Kidney (tissue), 13 donors: ENCODE measurements at regions not wholly inside any gene's neighbourhood (a gene's known extent, or its start where the extent isn't known, plus 50 kb on each side); places are given as distances from the start of the nearest gene placed in this dataset.

Experiments
- DNase-seq, 5 donors: peaks; one replicate each; pipeline ENCODE4 v3.0.0-alpha.2; 2013 to 2020
- FAIRE-seq: peaks from 2 replicates; lab custom pipeline; 2012; peaks lifted over from hg19 to GRCh38; lab: Jason Lieb, UNC
- H3K27ac ChIP-seq, 2 donors: one replicate each; pipeline ENCODE4 v1.7.0; 2013; ENCODE audit warnings: low read depth in 2 of 2, low read length in 2 of 2, inconsistent platforms in 1 of 2
- H3K27me3 ChIP-seq: one replicate; pipeline ENCODE4 v1.7.1; 2013; ENCODE audit warnings: low read length, inconsistent platforms; ENCODE audit not compliant: control insufficient read depth, insufficient read depth
- H3K36me3 ChIP-seq, 3 donors: one replicate each; pipeline versions ENCODE4 v1.7.0 to v1.7.1; 2013; ENCODE audit warnings: low read length in 3 of 3, control low read depth in 1 of 3, inconsistent platforms in 1 of 3; ENCODE audit not compliant: insufficient read depth in 3 of 3, control insufficient read depth in 2 of 3
- H3K4me1 ChIP-seq, 3 donors: one replicate each; pipeline versions ENCODE4 v1.7.0 to v1.7.1; 2013; ENCODE audit warnings: low read length in 3 of 3, inconsistent platforms in 1 of 3, low read depth in 1 of 3; ENCODE audit not compliant: control insufficient read depth in 2 of 3, insufficient read depth in 2 of 3
- H3K4me3 ChIP-seq, 3 donors: one replicate each; pipeline versions ENCODE4 v1.7.0 to v1.8.1; 2013; ENCODE audit warnings: low read length in 3 of 3, control low read depth in 1 of 3, inconsistent platforms in 1 of 3
- H3K9ac ChIP-seq, 3 donors: one replicate each; pipeline versions ENCODE4 v1.7.0 to v1.7.1; 2013; ENCODE audit warnings: low read length in 3 of 3, control low read depth in 1 of 3, inconsistent platforms in 1 of 3
- H3K9me3 ChIP-seq, 3 donors: one replicate each; pipeline versions ENCODE4 v1.7.0 to v1.7.1; 2013; ENCODE audit warnings: low read length in 3 of 3, control low read depth in 1 of 3, inconsistent platforms in 1 of 3; ENCODE audit not compliant: control insufficient read depth in 2 of 3, insufficient read depth in 1 of 3
- intact Hi-C: fragments of 100-400 bp; cut with DNase I; formaldehyde crosslinking; loops from one replicate; pipeline ENCODE4 v1.11.1; 2022
- TF ChIP-seq, protein P1 (sequence below): IDR thresholded peaks from 3 replicates; pipeline ENCODE4 v1.5.1; 2012; ENCODE audit warnings: mild to moderate bottlenecking, moderate library complexity, borderline replicate concordance; ENCODE audit not compliant: insufficient read depth; ENCODE audit errors: extremely low read depth
- donor health status: control.
- donor health status: control.
- donor health status: control.
- donor health status: control.
- donor health status: control.
- donor health status: DM: yes; HTN: yes; CAD: no.
- donor health status: Normal renal cell carcinoma (clear cell type).

DNA sequence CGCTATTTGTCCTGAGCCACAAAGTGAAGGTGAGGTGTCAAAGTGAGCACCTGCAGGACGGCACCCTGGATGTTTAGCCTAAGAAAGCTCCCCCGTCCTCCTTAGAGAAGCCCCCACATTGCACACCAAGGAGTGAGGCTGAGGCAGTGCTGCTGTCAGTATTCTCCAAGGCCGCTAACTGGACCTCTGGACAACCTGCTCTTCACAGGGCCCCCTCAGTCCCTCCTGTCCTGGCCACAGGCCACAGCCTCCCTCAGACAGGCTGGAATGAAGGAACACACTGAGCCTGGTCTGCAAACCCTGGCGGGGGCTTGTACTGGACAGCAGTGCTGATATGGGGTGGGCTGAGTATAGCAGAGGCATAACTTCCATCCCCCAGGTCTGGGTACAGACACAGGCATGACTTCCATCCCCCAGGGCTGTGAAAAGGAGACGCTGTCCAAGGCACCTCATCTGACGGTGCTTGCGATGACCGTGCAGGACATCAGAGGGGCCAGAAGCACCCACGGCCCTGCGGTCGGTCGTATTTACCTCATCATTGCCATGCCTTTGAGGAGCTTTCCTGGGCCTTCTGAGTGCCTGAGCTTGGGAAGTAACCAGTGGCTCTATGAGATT is 82.4 kb upstream of the DIO3 start:
- Histone ChIP-seq H3K27ac (no peak overlapping the region), H3K4me3 (no peak overlapping the region), H3K4me1 (no peaks in the 10 kb centered on the region), H3K27me3 (no peaks in the 10 kb centered on the region), H3K9ac (no peak overlapping the region), H3K9me3 (peaks cover 0 to 8% (median 0%) of the 10 kb centered on the region in 3 donors), H3K36me3 (no peaks in the 10 kb centered on the region)
- FAIRE-seq (no peak), DNase-seq (peak in 2 of 5 donors; percentile 7 to 11)
- intact Hi-C loops: no loop called here
- TF ChIP-seq, protein P1, sequence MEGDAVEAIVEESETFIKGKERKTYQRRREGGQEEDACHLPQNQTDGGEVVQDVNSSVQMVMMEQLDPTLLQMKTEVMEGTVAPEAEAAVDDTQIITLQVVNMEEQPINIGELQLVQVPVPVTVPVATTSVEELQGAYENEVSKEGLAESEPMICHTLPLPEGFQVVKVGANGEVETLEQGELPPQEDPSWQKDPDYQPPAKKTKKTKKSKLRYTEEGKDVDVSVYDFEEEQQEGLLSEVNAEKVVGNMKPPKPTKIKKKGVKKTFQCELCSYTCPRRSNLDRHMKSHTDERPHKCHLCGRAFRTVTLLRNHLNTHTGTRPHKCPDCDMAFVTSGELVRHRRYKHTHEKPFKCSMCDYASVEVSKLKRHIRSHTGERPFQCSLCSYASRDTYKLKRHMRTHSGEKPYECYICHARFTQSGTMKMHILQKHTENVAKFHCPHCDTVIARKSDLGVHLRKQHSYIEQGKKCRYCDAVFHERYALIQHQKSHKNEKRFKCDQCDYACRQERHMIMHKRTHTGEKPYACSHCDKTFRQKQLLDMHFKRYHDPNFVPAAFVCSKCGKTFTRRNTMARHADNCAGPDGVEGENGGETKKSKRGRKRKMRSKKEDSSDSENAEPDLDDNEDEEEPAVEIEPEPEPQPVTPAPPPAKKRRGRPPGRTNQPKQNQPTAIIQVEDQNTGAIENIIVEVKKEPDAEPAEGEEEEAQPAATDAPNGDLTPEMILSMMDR: no peak

DNA sequence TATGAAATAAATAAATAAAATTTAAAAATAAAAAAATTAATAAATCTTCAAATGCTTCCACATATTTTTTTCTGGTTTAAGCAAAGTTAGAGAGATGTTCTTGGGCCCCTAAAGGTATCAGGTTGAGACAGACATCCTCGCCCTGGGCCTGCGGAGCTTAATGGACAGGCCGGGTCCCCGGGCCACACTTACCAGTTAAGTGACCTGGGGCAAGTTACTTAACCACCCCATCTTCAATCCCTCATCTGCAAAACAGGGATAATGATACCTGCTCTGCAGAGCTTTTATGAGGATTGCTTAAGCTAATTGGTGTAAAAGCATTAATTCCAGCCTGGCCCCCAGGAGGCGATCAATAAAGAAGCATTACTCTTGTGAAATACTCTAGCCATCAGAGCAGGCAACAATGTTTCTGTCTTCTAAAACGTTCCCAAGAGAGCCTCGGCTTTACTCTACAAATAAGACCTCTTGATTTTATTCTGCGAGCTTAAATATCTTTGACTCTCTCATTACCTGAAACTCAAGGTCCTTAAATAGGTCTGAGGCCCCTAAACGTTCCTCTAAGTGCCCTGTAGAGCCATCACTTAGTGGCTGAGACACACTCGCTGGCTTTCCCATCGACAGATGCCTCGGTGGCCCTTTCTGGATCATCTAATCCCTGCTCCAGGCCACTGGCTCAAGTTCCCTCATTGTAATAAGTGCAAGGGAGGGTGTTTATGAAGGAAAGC is 81.1 kb upstream of the DIO3 start:
- FAIRE-seq (no peak), DNase-seq (peak in 3 of 5 donors; percentile 9 to 33 (median 28))
- Histone ChIP-seq H3K4me3 (no peak overlapping the region), H3K27ac (no peak overlapping the region), H3K9ac (no peak overlapping the region), H3K9me3 (peaks cover 0 to 8% (median 0%) of the 10 kb centered on the region in 3 donors), H3K27me3 (no peaks in the 10 kb centered on the region), H3K36me3 (no peaks in the 10 kb centered on the region), H3K4me1 (no peaks in the 10 kb centered on the region)
- TF ChIP-seq, protein P1: no peak
- intact Hi-C loops: no loop called here

DNA sequence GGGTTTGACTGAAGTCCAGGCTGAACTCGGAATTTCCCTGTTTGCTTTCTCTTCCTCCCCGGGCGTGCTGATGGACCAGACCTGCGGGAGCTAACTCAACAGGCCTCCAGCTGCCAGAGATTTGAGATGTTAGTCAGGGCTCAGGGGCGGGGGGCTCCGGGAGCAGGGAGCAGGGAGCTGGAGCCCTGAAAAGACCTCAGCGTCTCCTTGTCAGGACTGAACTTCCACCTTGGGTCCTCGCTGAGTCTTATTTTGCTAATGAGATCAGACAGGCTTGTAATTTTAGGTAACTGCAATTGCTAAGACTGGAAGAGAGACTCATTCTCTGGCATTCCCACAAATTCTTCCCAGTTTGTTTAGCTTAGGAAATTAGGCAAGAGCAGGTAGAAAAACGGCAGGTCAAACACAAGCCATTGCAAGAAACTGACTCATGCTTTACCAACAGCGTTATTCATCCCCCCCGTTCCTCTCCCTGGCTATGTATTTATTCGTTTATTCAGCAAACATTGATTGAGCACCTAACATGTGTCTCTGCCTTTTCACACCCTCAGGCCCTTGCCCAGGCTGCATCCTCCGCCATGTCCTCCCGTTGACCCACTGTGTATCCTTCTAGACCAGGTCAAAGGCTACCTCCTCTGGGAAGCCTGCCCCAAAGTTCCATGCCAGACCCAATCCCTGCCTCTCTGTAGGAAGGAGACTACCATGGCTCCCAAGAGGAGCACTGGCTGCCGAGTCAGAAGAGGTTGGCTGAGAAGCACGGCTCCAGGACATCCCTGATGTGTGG is 80.4 kb upstream of the DIO3 start:
- H3K4me3 ChIP-seq: no peak overlapping the region
- H3K9me3 ChIP-seq: peaks cover 0 to 12% (median 3%) of the 10 kb centered on the region in 3 donors
- intact Hi-C loops: no loop called here
- no peak overlapping the region for H3K27ac ChIP-seq
- DNase-seq (peak in 3 of 5 donors; percentile 7 to 49 (median 13)), FAIRE-seq (no peak)
- TF ChIP-seq, protein P1: no peak
- H3K4me1 ChIP-seq: no peaks in the 10 kb centered on the region
- no peaks in the 10 kb centered on the region for H3K36me3 ChIP-seq
- H3K9ac ChIP-seq: no peak overlapping the region
- H3K27me3 ChIP-seq: no peaks in the 10 kb centered on the region
